K562 (cell line): ENCODE measurements at regions not wholly inside any gene's neighbourhood (a gene's known extent, or its start where the extent isn't known, plus 50 kb on each side); places are given as distances from the start of the nearest gene placed in this dataset.

Source experiments
- JUN ChIP-seq, 2 experiments: sonication (generic) in 1 of 2; formaldehyde crosslinking in 1 of 2; IDR thresholded peaks; 2 replicates each; pipeline versions ENCODE4 v1.6.1 to v1.8.0; 2012 to 2022; ENCODE audit warnings: borderline replicate concordance in 2 of 2, mild to moderate bottlenecking in 2 of 2, improper control_type of control experiment in 1 of 2, low read depth in 1 of 2, low read length in 1 of 2, missing genetic modification reagents in 1 of 2
- MLLT1 ChIP-seq, 2 experiments: fragments of 450-650 bp; IDR thresholded peaks; 2 replicates each; pipeline ENCODE4 v1.6.1; 2016
- ZNF274 ChIP-seq: IDR thresholded peaks from 2 replicates; pipeline ENCODE4 v1.6.1; 2011; ENCODE audit warnings: low read depth, mild to moderate bottlenecking, low read length, moderate library complexity, borderline replicate concordance
- TF ChIP-seq, protein P1 (sequence below), 2 experiments: fragments of 450-650 bp; formaldehyde crosslinking in 1 of 2; IDR thresholded peaks; 2 replicates each; pipeline versions ENCODE4 v1.4.0 to v1.6.1; 2014 to 2020; ENCODE audit warnings: mild to moderate bottlenecking in 2 of 2, borderline replicate concordance in 1 of 2, low read depth in 1 of 2
- TF ChIP-seq, protein P2 (sequence below), 3 experiments: IDR thresholded peaks in 2 of 3; conservative IDR thresholded peaks in 1 of 3; 2 replicates each; pipeline ENCODE4 v1.5.1; 2011 to 2012; ENCODE audit warnings: low read length in 3 of 3, mild to moderate bottlenecking in 3 of 3, control low read depth in 2 of 3, improper control_type of control experiment in 1 of 3, inconsistent platforms in 1 of 3, low read depth in 1 of 3, mixed read lengths in 1 of 3, moderate library complexity in 1 of 3; ENCODE audit not compliant: insufficient read depth in 2 of 3

DNA sequence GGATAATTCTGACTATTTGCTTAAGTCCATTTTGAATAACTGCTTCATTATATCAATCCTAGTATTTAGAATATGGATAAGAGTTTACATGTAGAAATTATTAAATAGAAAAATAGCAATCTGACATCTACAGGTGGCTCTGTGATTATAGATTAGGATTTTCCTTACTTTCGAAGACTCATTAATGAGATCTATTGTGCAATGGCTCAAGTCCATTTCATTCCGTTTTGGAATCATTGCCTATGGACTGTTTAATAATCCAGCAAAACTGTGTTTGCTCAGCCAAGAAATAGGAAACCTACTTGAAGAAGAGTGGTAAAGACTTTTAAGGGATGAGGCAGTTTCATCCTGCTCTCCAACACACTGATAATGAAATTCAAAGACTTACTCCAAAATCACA, 67.8 kb upstream of the SSTR1 start:
- TF ChIP-seq JUN (IDR thresholded peaks at IDR 0.05; ENCODE audit: borderline replicate concordance, low read depth, low read length) (no peak), JUN (CRISPR knock-in tag; IDR thresholded peaks at IDR 0.05; ENCODE audit: borderline replicate concordance) (no peak), ZNF274 (no peak), MLLT1 (IDR thresholded peaks at IDR 0.05) (no peak)
- TF ChIP-seq, protein P1, sequence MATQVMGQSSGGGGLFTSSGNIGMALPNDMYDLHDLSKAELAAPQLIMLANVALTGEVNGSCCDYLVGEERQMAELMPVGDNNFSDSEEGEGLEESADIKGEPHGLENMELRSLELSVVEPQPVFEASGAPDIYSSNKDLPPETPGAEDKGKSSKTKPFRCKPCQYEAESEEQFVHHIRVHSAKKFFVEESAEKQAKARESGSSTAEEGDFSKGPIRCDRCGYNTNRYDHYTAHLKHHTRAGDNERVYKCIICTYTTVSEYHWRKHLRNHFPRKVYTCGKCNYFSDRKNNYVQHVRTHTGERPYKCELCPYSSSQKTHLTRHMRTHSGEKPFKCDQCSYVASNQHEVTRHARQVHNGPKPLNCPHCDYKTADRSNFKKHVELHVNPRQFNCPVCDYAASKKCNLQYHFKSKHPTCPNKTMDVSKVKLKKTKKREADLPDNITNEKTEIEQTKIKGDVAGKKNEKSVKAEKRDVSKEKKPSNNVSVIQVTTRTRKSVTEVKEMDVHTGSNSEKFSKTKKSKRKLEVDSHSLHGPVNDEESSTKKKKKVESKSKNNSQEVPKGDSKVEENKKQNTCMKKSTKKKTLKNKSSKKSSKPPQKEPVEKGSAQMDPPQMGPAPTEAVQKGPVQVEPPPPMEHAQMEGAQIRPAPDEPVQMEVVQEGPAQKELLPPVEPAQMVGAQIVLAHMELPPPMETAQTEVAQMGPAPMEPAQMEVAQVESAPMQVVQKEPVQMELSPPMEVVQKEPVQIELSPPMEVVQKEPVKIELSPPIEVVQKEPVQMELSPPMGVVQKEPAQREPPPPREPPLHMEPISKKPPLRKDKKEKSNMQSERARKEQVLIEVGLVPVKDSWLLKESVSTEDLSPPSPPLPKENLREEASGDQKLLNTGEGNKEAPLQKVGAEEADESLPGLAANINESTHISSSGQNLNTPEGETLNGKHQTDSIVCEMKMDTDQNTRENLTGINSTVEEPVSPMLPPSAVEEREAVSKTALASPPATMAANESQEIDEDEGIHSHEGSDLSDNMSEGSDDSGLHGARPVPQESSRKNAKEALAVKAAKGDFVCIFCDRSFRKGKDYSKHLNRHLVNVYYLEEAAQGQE (IDR thresholded peaks at IDR 0.05; ENCODE audit: borderline replicate concordance) = no peak
- TF ChIP-seq, protein P1 (CRISPR knock-in tag; IDR thresholded peaks at IDR 0.05; ENCODE audit: low read depth) = no peak
- TF ChIP-seq, protein P2, sequence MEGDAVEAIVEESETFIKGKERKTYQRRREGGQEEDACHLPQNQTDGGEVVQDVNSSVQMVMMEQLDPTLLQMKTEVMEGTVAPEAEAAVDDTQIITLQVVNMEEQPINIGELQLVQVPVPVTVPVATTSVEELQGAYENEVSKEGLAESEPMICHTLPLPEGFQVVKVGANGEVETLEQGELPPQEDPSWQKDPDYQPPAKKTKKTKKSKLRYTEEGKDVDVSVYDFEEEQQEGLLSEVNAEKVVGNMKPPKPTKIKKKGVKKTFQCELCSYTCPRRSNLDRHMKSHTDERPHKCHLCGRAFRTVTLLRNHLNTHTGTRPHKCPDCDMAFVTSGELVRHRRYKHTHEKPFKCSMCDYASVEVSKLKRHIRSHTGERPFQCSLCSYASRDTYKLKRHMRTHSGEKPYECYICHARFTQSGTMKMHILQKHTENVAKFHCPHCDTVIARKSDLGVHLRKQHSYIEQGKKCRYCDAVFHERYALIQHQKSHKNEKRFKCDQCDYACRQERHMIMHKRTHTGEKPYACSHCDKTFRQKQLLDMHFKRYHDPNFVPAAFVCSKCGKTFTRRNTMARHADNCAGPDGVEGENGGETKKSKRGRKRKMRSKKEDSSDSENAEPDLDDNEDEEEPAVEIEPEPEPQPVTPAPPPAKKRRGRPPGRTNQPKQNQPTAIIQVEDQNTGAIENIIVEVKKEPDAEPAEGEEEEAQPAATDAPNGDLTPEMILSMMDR (IDR thresholded peaks at IDR 0.05 in 2 of 3, conservative IDR thresholded peaks at IDR 0.05 in 1 of 3; ENCODE audit: insufficient read depth in 2 of 3, low read depth in 1 of 3, low read length in 3 of 3) = no peak
